ENCODE measurements at regions not wholly inside any gene's neighbourhood (a gene's known extent, or its start where the extent isn't known, plus 50 kb on each side); places are given as distances from the start of the nearest gene placed in this dataset.

DNA sequence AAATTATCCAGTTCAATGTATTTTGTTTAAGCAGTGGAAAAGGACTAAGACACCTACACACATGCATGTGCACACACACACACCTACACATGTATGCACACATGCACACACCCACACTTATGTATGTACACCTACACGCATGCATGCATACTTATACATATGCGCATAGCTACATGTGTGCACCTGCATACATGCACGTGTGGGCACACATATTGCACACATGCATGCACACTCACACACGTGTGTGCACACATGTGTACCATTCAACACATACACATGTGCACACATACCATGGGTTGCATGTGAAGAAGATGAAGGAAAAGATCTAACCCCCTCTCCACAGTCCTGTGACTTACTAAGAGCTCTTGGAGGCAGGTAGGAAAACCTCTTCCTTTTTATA, 122.0 kb upstream of the MAFB start:
- BruUV-seq (replicated peaks): no TSS peak
- H3K79me2 ChIP-seq (ENCODE audit: control insufficient read depth, insufficient read depth, low read length): no peaks in the 10 kb centered on the region
- no peaks in the 10 kb centered on the region for H3K9me1 ChIP-seq (replicated peaks; ENCODE audit: control insufficient read depth, extremely low read depth, insufficient read depth, low read length)
- CTCF ChIA-PET: no interaction called here
- DNase-seq (ENCODE audit: low read depth, low spot score): no peak
- FAIRE-seq: no peak
- H4K20me1 ChIP-seq (replicated peaks; ENCODE audit: control insufficient read depth, extremely low read depth, insufficient read depth, low read length): no peaks in the 10 kb centered on the region
- POLR2A ChIA-PET: no interaction called here
- H3K9ac ChIP-seq (replicated peaks; ENCODE audit: extremely low read depth, insufficient read depth, low read length): no peak overlapping the region
- intact Hi-C loops (cut with micrococcal nuclease): no loop called here
- no peaks in the 10 kb centered on the region for H3K36me3 ChIP-seq (ENCODE audit: control insufficient read depth in 2 of 2, extremely low read depth in 1 of 2, insufficient read depth in 2 of 2, low read length in 2 of 2)
- no peak overlapping the region for H3K4me3 ChIP-seq (replicated peaks in 1 of 3; ENCODE audit: insufficient read depth in 1 of 3, low read depth in 1 of 3, low read length in 3 of 3)
- no peak overlapping the region for H3K4me2 ChIP-seq (ENCODE audit: insufficient read depth, low read length)
- no peaks in the 10 kb centered on the region for H3K27me3 ChIP-seq (ENCODE audit: control insufficient read depth in 2 of 2, insufficient read depth in 2 of 2, low read length in 2 of 2)
- H2AFZ ChIP-seq (ENCODE audit: low read depth, low read length): no peak overlapping the region
- H3K4me1 ChIP-seq (ENCODE audit: control insufficient read depth, extremely low read depth, insufficient read depth, low read length): no peaks in the 10 kb centered on the region
- no peak overlapping the region for H3K27ac ChIP-seq (ENCODE audit: insufficient read depth, low read depth, low read length)
- dilution Hi-C loops (cut with MboI; ENCODE audit: extremely low pct_ligation_motif_present, low sequenced_read_pairs): no loop called here
- no peak for TF ChIP-seq GATA2 (IDR thresholded peaks at IDR 0.05; ENCODE audit: insufficient read depth, insufficient read length, low read depth, low read length)
- TF ChIP-seq, protein P1, sequence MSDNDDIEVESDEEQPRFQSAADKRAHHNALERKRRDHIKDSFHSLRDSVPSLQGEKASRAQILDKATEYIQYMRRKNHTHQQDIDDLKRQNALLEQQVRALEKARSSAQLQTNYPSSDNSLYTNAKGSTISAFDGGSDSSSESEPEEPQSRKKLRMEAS (IDR thresholded peaks at IDR 0.05; ENCODE audit: insufficient read depth, insufficient read length): no peak
- no peak for TF ChIP-seq FOS (IDR thresholded peaks at IDR 0.05; ENCODE audit: borderline replicate concordance, insufficient read depth, low read length)
- no peak for TF ChIP-seq EZH2 (IDR thresholded peaks at IDR 0.05; ENCODE audit: borderline replicate concordance, low read depth, low read length, severe bottlenecking)
- TF ChIP-seq POLR2AphosphoS5 (IDR thresholded peaks at IDR 0.05; ENCODE audit: insufficient read depth, low read depth, low read length): no peak
- no peak for TF ChIP-seq JUN (IDR thresholded peaks at IDR 0.05; ENCODE audit: borderline replicate concordance, insufficient read depth, insufficient read length, low read depth)
- TF ChIP-seq, protein P2, sequence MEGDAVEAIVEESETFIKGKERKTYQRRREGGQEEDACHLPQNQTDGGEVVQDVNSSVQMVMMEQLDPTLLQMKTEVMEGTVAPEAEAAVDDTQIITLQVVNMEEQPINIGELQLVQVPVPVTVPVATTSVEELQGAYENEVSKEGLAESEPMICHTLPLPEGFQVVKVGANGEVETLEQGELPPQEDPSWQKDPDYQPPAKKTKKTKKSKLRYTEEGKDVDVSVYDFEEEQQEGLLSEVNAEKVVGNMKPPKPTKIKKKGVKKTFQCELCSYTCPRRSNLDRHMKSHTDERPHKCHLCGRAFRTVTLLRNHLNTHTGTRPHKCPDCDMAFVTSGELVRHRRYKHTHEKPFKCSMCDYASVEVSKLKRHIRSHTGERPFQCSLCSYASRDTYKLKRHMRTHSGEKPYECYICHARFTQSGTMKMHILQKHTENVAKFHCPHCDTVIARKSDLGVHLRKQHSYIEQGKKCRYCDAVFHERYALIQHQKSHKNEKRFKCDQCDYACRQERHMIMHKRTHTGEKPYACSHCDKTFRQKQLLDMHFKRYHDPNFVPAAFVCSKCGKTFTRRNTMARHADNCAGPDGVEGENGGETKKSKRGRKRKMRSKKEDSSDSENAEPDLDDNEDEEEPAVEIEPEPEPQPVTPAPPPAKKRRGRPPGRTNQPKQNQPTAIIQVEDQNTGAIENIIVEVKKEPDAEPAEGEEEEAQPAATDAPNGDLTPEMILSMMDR (IDR thresholded peaks at IDR 0.05; ENCODE audit: extremely low read depth in 1 of 2, insufficient read depth in 1 of 2, low read depth in 1 of 2, low read length in 2 of 2): no peak
- TF ChIP-seq MYC (IDR thresholded peaks at IDR 0.05; ENCODE audit: low read depth, low read length): no peak
- no peak for TF ChIP-seq POLR2A (IDR thresholded peaks at IDR 0.05; ENCODE audit: low read depth, low read length)
- H3K9me3 ChIP-seq (replicated peaks; ENCODE audit: control insufficient read depth, insufficient read depth, low read length): no peaks in the 10 kb centered on the region
